ENCODE measurements at regions not wholly inside any gene's neighbourhood (a gene's known extent, or its start where the extent isn't known, plus 50 kb on each side); places are given as distances from the start of the nearest gene placed in this dataset.

GRCh38 chr2:176653479-176654443, 384.5 kb downstream of the MTX2 start:
- DNase-seq, result peak; percentile 36

- no peak for DNase-seq
These were observed 387.0 kb downstream of the MTX2 start for GRCh38 chr2:176656038-176656775.

GRCh38 chr2:176656776-176657140, 387.5 kb downstream of the MTX2 start:
- DNase-seq, result no peak

- DNase-seq, result no peak
These were observed 388.2 kb downstream of the MTX2 start for GRCh38 chr2:176657393-176657792.

GRCh38 chr2:176658708-176659107, 389.5 kb downstream of the MTX2 start:
- no peak for DNase-seq

- no peak for DNase-seq
These were observed 393.5 kb downstream of the MTX2 start for GRCh38 chr2:176662753-176663152.

- DNase-seq, result no peak
These were observed 395.2 kb downstream of the MTX2 start for GRCh38 chr2:176664478-176664877.

GRCh38 chr2:176665086-176665485, 395.8 kb downstream of the MTX2 start:
- DNase-seq, result no peak

GRCh38 chr2:176668912-176669311, 399.7 kb downstream of the MTX2 start:
- DNase-seq, result no peak

- DNase-seq, result no peak
These were observed 400.3 kb downstream of the MTX2 start for GRCh38 chr2:176669398-176670174.

GRCh38 chr2:176675271-176675949, 406.2 kb downstream of the MTX2 start:
- no peak for DNase-seq

GRCh38 chr2:176677746-176678265, 408.6 kb downstream of the MTX2 start:
- no peak for DNase-seq

- DNase-seq, result no peak
These were observed 409.3 kb downstream of the MTX2 start for GRCh38 chr2:176678571-176678970.

GRCh38 chr2:176679061-176679669, 409.9 kb downstream of the MTX2 start:
- no peak for DNase-seq

GRCh38 chr2:176680916-176681516, 411.8 kb downstream of the MTX2 start:
- DNase-seq, result no peak

GRCh38 chr2:176681584-176682115, 412.4 kb downstream of the MTX2 start:
- no peak for DNase-seq

- no peak for DNase-seq
These were observed 413.0 kb downstream of the MTX2 start for GRCh38 chr2:176682278-176682677.

- DNase-seq, result no peak
These were observed 414.4 kb downstream of the MTX2 start for GRCh38 chr2:176683618-176684111.

- no peak for DNase-seq
These were observed 416.7 kb downstream of the MTX2 start for GRCh38 chr2:176685908-176686307.

GRCh38 chr2:176686328-176686727, 417.1 kb downstream of the MTX2 start:
- DNase-seq, result no peak

GRCh38 chr2:176687342-176687741, 418.1 kb downstream of the MTX2 start:
- no peak for DNase-seq
